ENCODE measurements at regions not wholly inside any gene's neighbourhood (a gene's known extent, or its start where the extent isn't known, plus 50 kb on each side); places are given as distances from the start of the nearest gene placed in this dataset.

DNA sequence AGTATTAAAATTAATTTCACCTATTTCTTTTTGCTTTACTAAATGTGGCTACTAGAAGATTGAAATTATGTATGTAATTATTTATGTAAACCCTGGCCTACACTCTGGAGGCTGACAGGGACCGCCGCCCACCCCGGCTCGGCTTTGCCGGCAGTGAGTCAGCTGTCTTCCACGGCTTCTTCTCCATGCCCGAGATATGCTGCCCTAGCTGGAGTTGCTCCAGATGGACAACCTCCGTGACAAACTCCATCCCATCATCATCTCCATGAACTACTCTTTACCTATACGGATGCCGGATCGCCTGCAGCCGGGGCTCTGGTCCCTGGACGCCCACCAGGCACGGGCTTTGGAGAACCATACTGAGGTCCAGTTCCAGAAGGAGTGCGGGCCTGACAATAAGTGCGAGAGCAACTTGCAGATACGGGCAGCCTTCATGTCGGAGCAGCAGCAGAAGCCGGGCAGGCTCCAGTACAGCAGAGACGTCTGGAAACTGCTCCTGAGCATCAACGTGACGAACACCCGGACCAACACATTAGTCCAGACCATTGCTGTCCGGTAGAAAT lies 86.9 kb upstream of the NID2 start:
- no peaks in the 10 kb centered on the region for H3K36me3 ChIP-seq
- H3K4me1 ChIP-seq, result no peaks in the 10 kb centered on the region
- 93% methylated on average over 24 of the region's 24 CpGs for WGBS
- H3K4me3 ChIP-seq, result no peak overlapping the region
- TF ChIP-seq, protein P1, sequence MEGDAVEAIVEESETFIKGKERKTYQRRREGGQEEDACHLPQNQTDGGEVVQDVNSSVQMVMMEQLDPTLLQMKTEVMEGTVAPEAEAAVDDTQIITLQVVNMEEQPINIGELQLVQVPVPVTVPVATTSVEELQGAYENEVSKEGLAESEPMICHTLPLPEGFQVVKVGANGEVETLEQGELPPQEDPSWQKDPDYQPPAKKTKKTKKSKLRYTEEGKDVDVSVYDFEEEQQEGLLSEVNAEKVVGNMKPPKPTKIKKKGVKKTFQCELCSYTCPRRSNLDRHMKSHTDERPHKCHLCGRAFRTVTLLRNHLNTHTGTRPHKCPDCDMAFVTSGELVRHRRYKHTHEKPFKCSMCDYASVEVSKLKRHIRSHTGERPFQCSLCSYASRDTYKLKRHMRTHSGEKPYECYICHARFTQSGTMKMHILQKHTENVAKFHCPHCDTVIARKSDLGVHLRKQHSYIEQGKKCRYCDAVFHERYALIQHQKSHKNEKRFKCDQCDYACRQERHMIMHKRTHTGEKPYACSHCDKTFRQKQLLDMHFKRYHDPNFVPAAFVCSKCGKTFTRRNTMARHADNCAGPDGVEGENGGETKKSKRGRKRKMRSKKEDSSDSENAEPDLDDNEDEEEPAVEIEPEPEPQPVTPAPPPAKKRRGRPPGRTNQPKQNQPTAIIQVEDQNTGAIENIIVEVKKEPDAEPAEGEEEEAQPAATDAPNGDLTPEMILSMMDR (IDR thresholded peaks at IDR 0.05), result no peak
- TF ChIP-seq POLR2AphosphoS5 (IDR thresholded peaks at IDR 0.05) (no peak), EP300 (IDR thresholded peaks at IDR 0.05) (no peak), POLR2A (IDR thresholded peaks at IDR 0.05; ENCODE audit: low read depth) (no peak)
- no peak for DNase-seq (ENCODE audit: extremely low spot score)
- intact Hi-C loops (cut with DNase I), result no loop called here
- H3K27ac ChIP-seq (replicated peaks in 1 of 4), result no peak overlapping the region
- H3K27me3 ChIP-seq, result peaks cover 0 to 4% (median 0%) of the 10 kb centered on the region in 4 donors
- H3K9me3 ChIP-seq, result no peaks in the 10 kb centered on the region

DNA sequence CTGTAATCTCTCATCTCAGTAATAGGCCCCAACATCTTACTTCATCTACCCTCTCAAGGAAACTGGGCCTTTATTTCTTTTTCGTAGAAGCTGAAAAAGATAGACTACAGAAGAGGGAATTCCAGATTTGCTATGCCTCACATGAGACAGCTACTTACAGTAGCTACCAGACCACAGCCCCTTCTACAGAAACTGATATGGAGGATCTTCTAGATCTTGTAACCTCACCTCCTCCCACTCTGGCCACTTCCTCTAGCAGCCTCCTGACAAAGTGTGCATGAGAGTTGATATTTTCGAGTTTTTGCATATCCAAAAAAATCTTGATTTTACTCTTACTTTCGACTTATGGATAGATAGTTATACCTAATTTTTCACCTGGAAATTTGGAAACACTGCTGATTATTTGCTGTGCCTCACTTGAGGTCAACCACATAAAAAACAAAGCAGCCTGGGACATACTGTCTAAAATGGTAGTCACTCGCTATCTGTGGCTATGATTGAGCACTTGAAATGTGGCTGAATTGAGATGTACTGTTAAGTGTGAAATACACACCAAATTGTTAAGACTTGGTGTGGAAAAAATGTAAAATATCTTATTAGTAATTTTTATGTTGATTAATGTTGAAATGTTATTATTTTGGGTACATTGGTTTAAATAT lies 86.3 kb upstream of the NID2 start:
- intact Hi-C loops (cut with DNase I), result no loop called here
- Histone ChIP-seq H3K4me3 (no peak overlapping the region), H3K9me3 (no peaks in the 10 kb centered on the region), H3K27ac (replicated peaks in 1 of 4) (no peak overlapping the region), H3K36me3 (no peaks in the 10 kb centered on the region), H3K4me1 (no peaks in the 10 kb centered on the region), H3K27me3 (peaks cover 0 to 4% (median 0%) of the 10 kb centered on the region in 4 donors)
- no peak for TF ChIP-seq POLR2A (IDR thresholded peaks at IDR 0.05; ENCODE audit: low read depth)
- TF ChIP-seq POLR2AphosphoS5 (IDR thresholded peaks at IDR 0.05), result no peak
- TF ChIP-seq, protein P1 (IDR thresholded peaks at IDR 0.05), result no peak
- no peak for TF ChIP-seq EP300 (IDR thresholded peaks at IDR 0.05)
- WGBS, result 94% methylated on average over 4 of the region's 4 CpGs
- DNase-seq (ENCODE audit: extremely low spot score), result no peak

DNA sequence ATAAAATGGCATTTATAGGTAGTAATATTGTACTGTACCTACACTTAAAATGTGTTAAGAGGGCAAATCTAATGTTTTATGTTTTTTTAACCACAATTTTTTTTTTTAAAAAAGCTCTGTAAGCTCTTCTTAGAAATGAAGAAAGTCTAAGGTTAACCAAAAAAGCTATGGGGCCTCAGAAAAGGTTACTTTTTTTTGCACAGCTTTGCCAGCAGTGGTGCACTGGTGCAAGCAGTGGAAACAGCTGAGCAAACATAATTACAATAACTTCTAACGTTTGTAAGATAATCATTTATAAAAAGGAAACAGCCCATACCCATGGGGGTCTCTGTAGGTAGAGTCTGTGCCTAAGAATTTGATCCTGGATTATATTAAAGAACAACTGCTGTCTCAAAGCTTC lies 85.1 kb upstream of the NID2 start:
- TF ChIP-seq, protein P1 (IDR thresholded peaks at IDR 0.05), result no peak
- TF ChIP-seq POLR2AphosphoS5 (IDR thresholded peaks at IDR 0.05) (no peak), POLR2A (IDR thresholded peaks at IDR 0.05; ENCODE audit: low read depth) (no peak)
- 0% methylated on average over 1 of the region's 1 CpG for WGBS
- no peaks in the 10 kb centered on the region for H3K4me1 ChIP-seq
- H3K9me3 ChIP-seq, result no peaks in the 10 kb centered on the region
- intact Hi-C loops (cut with DNase I), result no loop called here
- H3K27me3 ChIP-seq, result peaks cover 0 to 4% (median 0%) of the 10 kb centered on the region in 4 donors
- no peak for DNase-seq (ENCODE audit: extremely low spot score)
- H3K4me3 ChIP-seq, result no peak overlapping the region
- no peaks in the 10 kb centered on the region for H3K36me3 ChIP-seq
- no peak overlapping the region for H3K27ac ChIP-seq (replicated peaks in 1 of 4)

DNA sequence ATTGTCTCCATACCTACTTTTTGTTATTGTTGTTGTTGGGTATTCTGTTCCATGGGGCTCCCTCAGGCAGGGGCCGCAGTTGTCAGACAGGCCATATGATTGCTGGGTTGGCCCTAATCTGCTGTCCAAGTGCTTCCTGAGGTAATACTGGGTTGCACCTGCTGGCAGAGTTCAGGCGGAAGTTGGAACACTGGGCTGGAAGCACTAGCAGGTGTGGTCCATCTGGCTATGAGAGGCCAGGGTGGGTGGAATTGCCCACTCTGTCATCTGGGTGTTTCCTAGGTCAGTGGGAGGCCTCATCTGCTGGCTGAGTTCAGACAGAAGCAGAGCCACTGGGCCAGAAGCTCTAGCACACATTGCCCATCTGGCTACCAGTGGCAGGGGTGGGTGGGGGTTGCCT lies 81.3 kb upstream of the NID2 start:
- Histone ChIP-seq H3K36me3 (no peaks in the 10 kb centered on the region), H3K4me3 (no peak overlapping the region), H3K27ac (replicated peaks in 1 of 4) (no peak overlapping the region), H3K27me3 (no peaks in the 10 kb centered on the region), H3K9me3 (no peaks in the 10 kb centered on the region), H3K4me1 (no peaks in the 10 kb centered on the region)
- DNase-seq (ENCODE audit: extremely low spot score), result no peak
- no peak for TF ChIP-seq EP300 (IDR thresholded peaks at IDR 0.05)
- TF ChIP-seq POLR2AphosphoS5 (IDR thresholded peaks at IDR 0.05), result no peak
- TF ChIP-seq, protein P1 (IDR thresholded peaks at IDR 0.05), result no peak
- TF ChIP-seq POLR2A (IDR thresholded peaks at IDR 0.05; ENCODE audit: low read depth), result no peak
- WGBS, result 89% methylated on average over 2 of the region's 2 CpGs
- intact Hi-C loops (cut with DNase I), result no loop called here

DNA sequence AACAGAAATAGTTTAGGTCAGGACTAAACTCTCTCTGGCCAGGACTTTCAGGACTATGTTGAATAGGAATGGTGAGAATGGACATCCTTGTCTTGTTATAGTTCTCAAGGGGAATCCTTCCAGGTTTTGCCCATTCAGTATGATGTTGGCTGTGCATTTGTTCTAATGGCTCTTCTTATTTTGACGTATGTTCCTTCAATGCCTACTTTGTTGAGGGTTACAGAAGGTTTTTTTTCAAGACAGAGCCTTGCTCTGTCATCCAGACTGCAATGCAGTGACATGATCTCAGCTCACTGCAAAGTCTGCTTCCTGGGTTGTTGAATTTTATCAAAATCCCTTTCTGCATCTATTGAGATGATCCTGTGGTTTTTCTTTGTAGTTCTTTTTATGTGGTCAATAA lies 79.5 kb upstream of the NID2 start:
- H3K4me3 ChIP-seq, result no peak overlapping the region
- 79% methylated on average over 1 of the region's 1 CpG for WGBS
- no peaks in the 10 kb centered on the region for H3K9me3 ChIP-seq
- intact Hi-C loops (cut with DNase I), result no loop called here
- no peaks in the 10 kb centered on the region for H3K27me3 ChIP-seq
- DNase-seq (ENCODE audit: extremely low spot score), result no peak
- H3K27ac ChIP-seq (replicated peaks in 1 of 4), result no peak overlapping the region
- no peak for TF ChIP-seq POLR2AphosphoS5 (IDR thresholded peaks at IDR 0.05)
- TF ChIP-seq, protein P1 (IDR thresholded peaks at IDR 0.05), result no peak
- H3K4me1 ChIP-seq, result no peaks in the 10 kb centered on the region
- H3K36me3 ChIP-seq, result no peaks in the 10 kb centered on the region
